Naive thymus-derived CD4-positive, alpha-beta T cell (primary cell): ENCODE measurements at regions not wholly inside any gene's neighbourhood (a gene's known extent, or its start where the extent isn't known, plus 50 kb on each side); places are given as distances from the start of the nearest gene placed in this dataset.

Experiments used
- ATAC-seq: fragments of 150-1000 bp; cut with Tn5 transposase; 2 replicates; pipeline ENCODE4 v1.10.0; 2021; ENCODE audit warnings: mild to moderate bottlenecking, moderate library complexity
- CTCF ChIA-PET: fragments of 350-600 bp; sonication (Branson Sonifier 250); formaldehyde crosslinking; loops from one replicate; lab custom pipeline; 2021; ENCODE audit warnings: antibody characterized with exemption; lab: Charles Lee
- POLR2A ChIA-PET: fragments of 350-600 bp; sonication (Branson Sonifier 250); formaldehyde crosslinking; loops from one replicate; lab custom pipeline; 2021; ENCODE audit warnings: antibody characterized with exemption, inconsistent platforms; lab: Charles Lee
- DNase-seq, 9 donors: peaks; one replicate each; pipeline versions ENCODE4 v3.0.0 to v3.0.0-alpha.2; 2020 to 2022; ENCODE audit warnings: mixed read lengths in 1 of 9
- H3K27ac ChIP-seq: one replicate; pipeline ENCODE4 v1.7.0; 2013; ENCODE audit warnings: mild to moderate bottlenecking, low read depth, low read length, moderate library complexity
- H3K27me3 ChIP-seq, 2 donors: one replicate each; pipeline ENCODE4 v1.7.0; 2013; ENCODE audit warnings: low read length in 2 of 2, mild to moderate bottlenecking in 2 of 2, moderate library complexity in 2 of 2; ENCODE audit not compliant: control insufficient read depth in 2 of 2, insufficient read depth in 2 of 2
- H3K36me3 ChIP-seq, 3 experiments: 1 replicate in 2 of 3; 2 replicates in 1 of 3; pipeline ENCODE4 v1.7.0; 2013; ENCODE audit warnings: low read length in 3 of 3, mild to moderate bottlenecking in 3 of 3, moderate library complexity in 1 of 3; ENCODE audit not compliant: insufficient read depth in 3 of 3, control insufficient read depth in 2 of 3
- H3K4me1 ChIP-seq, 2 donors: one replicate each; pipeline ENCODE4 v1.7.0; 2013; ENCODE audit warnings: low read length in 2 of 2, mild to moderate bottlenecking in 2 of 2, moderate library complexity in 1 of 2; ENCODE audit not compliant: control insufficient read depth in 2 of 2, insufficient read depth in 2 of 2
- H3K4me3 ChIP-seq: 2 replicates; pipeline ENCODE4 v1.7.0; 2013; ENCODE audit warnings: mild to moderate bottlenecking, low read length
- H3K9me3 ChIP-seq, 3 experiments: 1 replicate in 2 of 3; 2 replicates in 1 of 3; pipeline ENCODE4 v1.7.0; 2013; ENCODE audit warnings: low read length in 3 of 3; ENCODE audit not compliant: control insufficient read depth in 2 of 3
- H3K27ac Mint-ChIP-seq, 9 donors: one replicate each; pipeline ENCODE4 v1.8.0; 2020 to 2022; ENCODE audit warnings: mixed read lengths in 9 of 9, mild to moderate bottlenecking in 8 of 9, moderate library complexity in 5 of 9, inconsistent platforms in 2 of 9
- H3K27me3 Mint-ChIP-seq, 5 donors: one replicate each; pipeline ENCODE4 v1.8.0; 2021 to 2022; ENCODE audit warnings: mixed read lengths in 5 of 5, mild to moderate bottlenecking in 1 of 5
- H3K36me3 Mint-ChIP-seq, 5 donors: one replicate each; pipeline ENCODE4 v1.8.0; 2020 to 2022; ENCODE audit warnings: mixed read lengths in 5 of 5, mild to moderate bottlenecking in 3 of 5, inconsistent platforms in 1 of 5
- H3K4me1 Mint-ChIP-seq, 7 donors: one replicate each; pipeline ENCODE4 v1.8.0; 2020 to 2022; ENCODE audit warnings: mixed read lengths in 7 of 7, mild to moderate bottlenecking in 3 of 7, inconsistent platforms in 1 of 7
- H3K4me3 Mint-ChIP-seq, 10 donors: one replicate each; pipeline ENCODE4 v1.8.0; 2020 to 2022; ENCODE audit warnings: mild to moderate bottlenecking in 10 of 10, mixed read lengths in 10 of 10, moderate library complexity in 6 of 10, inconsistent platforms in 2 of 10
- H3K9me3 Mint-ChIP-seq, 11 donors: one replicate each; pipeline ENCODE4 v1.8.0; 2020 to 2022; ENCODE audit warnings: mixed read lengths in 11 of 11, mild to moderate bottlenecking in 4 of 11, inconsistent platforms in 1 of 11, moderate library complexity in 1 of 11
- intact Hi-C, 2 donors: fragments of 100-400 bp; cut with micrococcal nuclease; formaldehyde crosslinking; loops; one replicate each; pipeline ENCODE4 v1.15.1; 2023

GRCh38 chr5:128826275-128826674, 139.0 kb upstream of the SLC27A6 start:
- intact Hi-C loops = no loop called here
- H3K4me1 Mint-ChIP-seq = no peaks in the 10 kb centered on the region
- Histone ChIP-seq H3K4me1 (no peaks in the 10 kb centered on the region), H3K27me3 (no peaks in the 10 kb centered on the region), H3K36me3 (no peaks in the 10 kb centered on the region), H3K4me3 (no peak overlapping the region), H3K9me3 (no peaks in the 10 kb centered on the region), H3K27ac (no peak overlapping the region)
- CTCF ChIA-PET = no interaction called here
- H3K4me3 Mint-ChIP-seq = no peak overlapping the region
- no peak for ATAC-seq
- H3K27me3 Mint-ChIP-seq = peaks cover 0 to 6% (median 4%) of the 10 kb centered on the region in 5 donors
- H3K36me3 Mint-ChIP-seq = no peaks in the 10 kb centered on the region
- peaks cover 0 to 15% (median 2%) of the 10 kb centered on the region in 11 donors for H3K9me3 Mint-ChIP-seq
- no peak overlapping the region for H3K27ac Mint-ChIP-seq
- no peak for DNase-seq
- POLR2A ChIA-PET = no interaction called here

- Histone ChIP-seq H3K36me3 (no peaks in the 10 kb centered on the region), H3K4me1 (no peaks in the 10 kb centered on the region), H3K9me3 (no peaks in the 10 kb centered on the region), H3K4me3 (no peak overlapping the region), H3K27ac (no peak overlapping the region), H3K27me3 (no peaks in the 10 kb centered on the region)
- Mint-ChIP-seq H3K9me3 (peaks cover 0 to 2% (median 0%) of the 10 kb centered on the region in 11 donors), H3K4me1 (no peaks in the 10 kb centered on the region), H3K27ac (no peak overlapping the region), H3K36me3 (no peaks in the 10 kb centered on the region), H3K27me3 (no peaks in the 10 kb centered on the region), H3K4me3 (no peak overlapping the region)
- DNase-seq (no peak), ATAC-seq (no peak)
- POLR2A ChIA-PET = interaction anchor here (0.6 kb wide), 1 partner anchor 232 kb away, joined by 4 read pairs; no protein-coding TSS in a partner anchor
- CTCF ChIA-PET = no interaction called here
- intact Hi-C loops = no loop called here
Measured at GRCh38 chr5:128836571-128836970, 128.7 kb upstream of the SLC27A6 start.

- H3K27me3 ChIP-seq = no peaks in the 10 kb centered on the region
- H3K27ac Mint-ChIP-seq = no peak overlapping the region
- intact Hi-C loops = no loop called here
Measured at GRCh38 chr5:128838623-128839022, 126.7 kb upstream of the SLC27A6 start.

GRCh38 chr5:128842241-128842640, 123.0 kb upstream of the SLC27A6 start:
- Histone ChIP-seq H3K27me3 (no peaks in the 10 kb centered on the region), H3K9me3 (no peaks in the 10 kb centered on the region), H3K4me1 (no peaks in the 10 kb centered on the region), H3K27ac (no peak overlapping the region), H3K4me3 (no peak overlapping the region), H3K36me3 (no peaks in the 10 kb centered on the region)
- H3K36me3 Mint-ChIP-seq = no peaks in the 10 kb centered on the region
- ChIA-PET POLR2A (no interaction called here), CTCF (no interaction called here)
- H3K27me3 Mint-ChIP-seq = no peaks in the 10 kb centered on the region
- H3K4me3 Mint-ChIP-seq = no peak overlapping the region
- H3K27ac Mint-ChIP-seq = no peak overlapping the region
- H3K9me3 Mint-ChIP-seq = peaks cover 0 to 3% (median 1%) of the 10 kb centered on the region in 11 donors
- DNase-seq (no peak), ATAC-seq (no peak)
- H3K4me1 Mint-ChIP-seq = no peaks in the 10 kb centered on the region
- intact Hi-C loops = loop anchor here in 1 of 2 donors (2.0 to 5.0 kb wide), 2 partner anchors 629 to 1280 kb away; no protein-coding TSS in a partner anchor

More at GRCh38 chr5:128838623-128839022, 126.7 kb upstream of the SLC27A6 start:
- Mint-ChIP-seq H3K36me3 (no peaks in the 10 kb centered on the region), H3K4me1 (no peaks in the 10 kb centered on the region), H3K27me3 (no peaks in the 10 kb centered on the region), H3K9me3 (peaks cover 0 to 2% (median 0%) of the 10 kb centered on the region in 11 donors), H3K4me3 (no peak overlapping the region)
- H3K27ac ChIP-seq = no peak overlapping the region
- H3K4me3 ChIP-seq = no peak overlapping the region
- DNase-seq (no peak), ATAC-seq (no peak)
- no peaks in the 10 kb centered on the region for H3K36me3 ChIP-seq
- no peaks in the 10 kb centered on the region for H3K9me3 ChIP-seq
- ChIA-PET POLR2A (no interaction called here), CTCF (no interaction called here)
- no peaks in the 10 kb centered on the region for H3K4me1 ChIP-seq

GRCh38 chr5:128844354-128844923, 120.8 kb upstream of the SLC27A6 start:
- intact Hi-C loops = loop anchor here (2.0 to 5.0 kb wide), 2 partner anchors 632 to 1282 kb away; no protein-coding TSS in a partner anchor

GRCh38 chr5:128850049-128850448, 115.2 kb upstream of the SLC27A6 start:
- Histone ChIP-seq H3K9me3 (no peaks in the 10 kb centered on the region), H3K27ac (no peak overlapping the region), H3K36me3 (no peaks in the 10 kb centered on the region), H3K4me1 (no peaks in the 10 kb centered on the region), H3K4me3 (no peak overlapping the region), H3K27me3 (no peaks in the 10 kb centered on the region)
- ChIA-PET CTCF (no interaction called here), POLR2A (no interaction called here)
- H3K9me3 Mint-ChIP-seq = peaks cover 4 to 49% (median 25%) of the 10 kb centered on the region in 11 donors
- no peak for DNase-seq
- no peak overlapping the region for H3K4me3 Mint-ChIP-seq
- no peak overlapping the region for H3K27ac Mint-ChIP-seq
- intact Hi-C loops = no loop called here
- peaks cover 0 to 8% (median 0%) of the 10 kb centered on the region in 5 donors for H3K36me3 Mint-ChIP-seq
- ATAC-seq = no peak
- H3K27me3 Mint-ChIP-seq = no peaks in the 10 kb centered on the region
- H3K4me1 Mint-ChIP-seq = no peaks in the 10 kb centered on the region

More at GRCh38 chr5:128844354-128844923, 120.8 kb upstream of the SLC27A6 start:
- no peak for DNase-seq
- no peak overlapping the region for H3K27ac ChIP-seq
- no peak overlapping the region for H3K27ac Mint-ChIP-seq
- no peak for ATAC-seq
- no peaks in the 10 kb centered on the region for H3K4me1 ChIP-seq
- no peak overlapping the region for H3K4me3 Mint-ChIP-seq
- H3K36me3 Mint-ChIP-seq = peaks cover 0 to 4% (median 0%) of the 10 kb centered on the region in 5 donors
- peaks cover 0 to 22% (median 11%) of the 10 kb centered on the region in 11 donors for H3K9me3 Mint-ChIP-seq
- H3K36me3 ChIP-seq = no peaks in the 10 kb centered on the region
- H3K9me3 ChIP-seq = no peaks in the 10 kb centered on the region
- CTCF ChIA-PET = no interaction called here
- POLR2A ChIA-PET = no interaction called here
- no peak overlapping the region for H3K4me3 ChIP-seq
- H3K27me3 ChIP-seq = no peaks in the 10 kb centered on the region
- H3K27me3 Mint-ChIP-seq = no peaks in the 10 kb centered on the region
- H3K4me1 Mint-ChIP-seq = no peaks in the 10 kb centered on the region

- Histone ChIP-seq H3K36me3 (no peaks in the 10 kb centered on the region), H3K4me1 (no peaks in the 10 kb centered on the region), H3K27ac (no peak overlapping the region), H3K4me3 (no peak overlapping the region), H3K9me3 (no peaks in the 10 kb centered on the region), H3K27me3 (no peaks in the 10 kb centered on the region)
- CTCF ChIA-PET = no interaction called here
- Mint-ChIP-seq H3K9me3 (peaks cover 5 to 38% (median 11%) of the 10 kb centered on the region in 11 donors), H3K4me1 (no peaks in the 10 kb centered on the region), H3K27ac (no peak overlapping the region), H3K4me3 (no peak overlapping the region), H3K36me3 (no peaks in the 10 kb centered on the region), H3K27me3 (no peaks in the 10 kb centered on the region)
- no peak for DNase-seq
- intact Hi-C loops = no loop called here
- ATAC-seq = no peak
- POLR2A ChIA-PET = no interaction called here
Measured at GRCh38 chr5:128854931-128855330, 110.4 kb upstream of the SLC27A6 start.
